Endodermal cell (in vitro differentiated cells): ENCODE measurements at regions not wholly inside any gene's neighbourhood (a gene's known extent, or its start where the extent isn't known, plus 50 kb on each side); places are given as distances from the start of the nearest gene placed in this dataset.
A peak's percentile ranks its signal among the peaks of the same experiment; 100 is the strongest.

Experiments used
- DNase-seq: peaks from one replicate; pipeline ENCODE4 v3.0.0-alpha.2; 2017
- H3K27ac ChIP-seq: 2 replicates; pipeline ENCODE4 v1.5.1; 2013; ENCODE audit warnings: mild to moderate bottlenecking, low read depth, low read length, moderate library complexity
- H3K27me3 ChIP-seq: 2 replicates; pipeline ENCODE4 v1.6.1; 2013; ENCODE audit warnings: mild to moderate bottlenecking, low read length, moderate library complexity; ENCODE audit not compliant: insufficient read depth, control insufficient read depth, poor library complexity, severe bottlenecking
- H3K36me3 ChIP-seq: 2 replicates; pipeline ENCODE4 v1.7.0; 2013; ENCODE audit warnings: mild to moderate bottlenecking, low read length, moderate library complexity; ENCODE audit not compliant: control insufficient read depth, insufficient read depth
- H3K4me1 ChIP-seq: one replicate; pipeline ENCODE4 v1.7.0; 2013; ENCODE audit warnings: low read length; ENCODE audit not compliant: control insufficient read depth, insufficient read depth
- H3K4me3 ChIP-seq: 2 replicates; pipeline ENCODE4 v1.5.1; 2013; ENCODE audit warnings: mild to moderate bottlenecking, low read length, moderate library complexity
- H3K9ac ChIP-seq: 2 replicates; pipeline ENCODE4 v1.6.1; 2013; ENCODE audit warnings: mild to moderate bottlenecking, low read length, moderate library complexity; ENCODE audit not compliant: poor library complexity, severe bottlenecking; ENCODE audit errors: extremely low read depth
- H3K9me3 ChIP-seq: 2 replicates; pipeline ENCODE4 v1.6.1; 2013; ENCODE audit warnings: mild to moderate bottlenecking, low read length, moderate library complexity; ENCODE audit not compliant: control insufficient read depth
- H3K27ac Mint-ChIP-seq: 2 replicates; pipeline ENCODE4 v1.8.0; 2020; ENCODE audit warnings: mixed read lengths
- H3K27me3 Mint-ChIP-seq: 2 replicates; pipeline ENCODE4 v1.8.0; 2021; ENCODE audit warnings: mild to moderate bottlenecking, mixed read lengths; ENCODE audit not compliant: insufficient read depth
- H3K36me3 Mint-ChIP-seq: 2 replicates; pipeline ENCODE4 v1.8.0; 2020; ENCODE audit warnings: low read depth, mixed read lengths
- H3K4me1 Mint-ChIP-seq: 2 replicates; pipeline ENCODE4 v1.8.0; 2020; ENCODE audit warnings: mixed read lengths
- H3K4me3 Mint-ChIP-seq: 2 replicates; pipeline ENCODE4 v1.8.0; 2020; ENCODE audit warnings: mild to moderate bottlenecking, moderate library complexity, mixed read lengths
- H3K9me3 Mint-ChIP-seq: 2 replicates; pipeline ENCODE4 v1.8.0; 2020; ENCODE audit warnings: mild to moderate bottlenecking, mixed read lengths
- CTCF ChIP-seq: fragments of 200-600 bp; sonication (generic); conservative IDR thresholded peaks from 2 replicates; pipeline ENCODE4 v1.5.0; 2021; ENCODE audit warnings: antibody characterized with exemption, mild to moderate bottlenecking
- WGBS, 2 experiments: methylation state at CpG; one replicate each; pipeline versions ENCODE4 v1.1.5 to v1.1.7; 2013; ENCODE audit warnings: missing lambda C conversion rate in 2 of 2, mixed read lengths in 1 of 2; ENCODE audit not compliant: insufficient coverage in 1 of 2, insufficient read length in 1 of 2; 5-methylcytosine and 5-hydroxymethylcytosine counted together

DNA sequence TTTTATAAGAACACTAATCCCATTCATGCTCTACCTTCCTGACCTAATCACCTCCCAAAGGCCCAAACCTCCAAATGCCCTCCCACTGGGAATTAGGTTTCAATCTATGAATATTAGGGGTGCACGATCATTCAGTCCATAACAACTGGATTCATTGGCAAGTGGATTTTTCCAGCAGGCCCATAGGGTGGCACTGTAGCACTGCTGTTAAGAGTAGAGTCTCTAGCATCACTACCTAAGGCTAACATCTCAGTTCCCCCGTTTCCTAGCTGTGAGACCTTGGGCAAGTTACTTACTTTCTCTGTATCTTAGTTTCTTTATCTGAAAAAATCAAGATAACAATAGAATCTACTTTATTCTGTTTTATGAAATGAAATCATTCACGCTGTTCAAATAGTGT is 315.8 kb downstream of the STIM2 start:
- Histone ChIP-seq H3K4me3 (no peak overlapping the region), H3K9ac (no peak overlapping the region), H3K27me3 (no peaks in the 10 kb centered on the region), H3K4me1 (peaks cover 5% of the 10 kb centered on the region), H3K9me3 (peaks cover 5% of the 10 kb centered on the region), H3K36me3 (no peaks in the 10 kb centered on the region), H3K27ac (no peak overlapping the region)
- no peaks in the 10 kb centered on the region for H3K36me3 Mint-ChIP-seq
- no peak overlapping the region for H3K27ac Mint-ChIP-seq
- H3K4me1 Mint-ChIP-seq = peaks cover 8% of the 10 kb centered on the region
- no peak overlapping the region for H3K4me3 Mint-ChIP-seq
- peaks cover 3% of the 10 kb centered on the region for H3K9me3 Mint-ChIP-seq
- peak; percentile 77 for DNase-seq
- no peaks in the 10 kb centered on the region for H3K27me3 Mint-ChIP-seq
- TF ChIP-seq CTCF = peak; percentile 79
- WGBS, 2 experiments = 68 to 100% methylated on average over 1 to 3 of the region's 3 CpGs

DNA sequence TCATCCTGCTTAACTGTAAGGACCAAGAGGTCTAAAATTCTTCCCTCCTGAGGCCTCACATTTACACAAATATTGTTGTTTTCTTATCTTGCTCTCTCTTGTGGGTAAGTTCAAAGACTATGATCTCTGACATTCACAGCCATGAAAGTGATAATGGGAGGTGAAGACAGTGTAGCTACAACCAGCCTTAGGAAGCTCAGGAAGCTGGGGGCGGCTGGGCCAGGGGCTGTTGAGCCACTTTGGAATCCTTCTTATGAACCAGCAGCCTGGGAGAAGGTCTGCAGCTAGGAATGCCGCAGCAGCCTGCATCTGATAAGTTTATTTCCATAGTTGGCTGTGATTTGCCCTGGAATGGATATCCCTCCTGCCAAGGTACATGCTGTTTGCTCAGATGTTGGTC is 316.2 kb downstream of the STIM2 start:
- Mint-ChIP-seq H3K27ac (no peak overlapping the region), H3K9me3 (no peaks in the 10 kb centered on the region), H3K27me3 (no peaks in the 10 kb centered on the region), H3K4me1 (peaks cover 8% of the 10 kb centered on the region), H3K36me3 (no peaks in the 10 kb centered on the region), H3K4me3 (no peak overlapping the region)
- no peak for TF ChIP-seq CTCF
- Histone ChIP-seq H3K9me3 (peaks cover under 1% of the 10 kb centered on the region), H3K27ac (no peak overlapping the region), H3K4me3 (no peak overlapping the region), H3K27me3 (no peaks in the 10 kb centered on the region), H3K9ac (no peak overlapping the region), H3K4me1 (peaks cover 5% of the 10 kb centered on the region), H3K36me3 (no peaks in the 10 kb centered on the region)
- DNase-seq = peak; percentile 65
- 45 to 51% methylated on average over 1 to 2 of the region's 2 CpGs for WGBS, 2 experiments

GRCh38 chr4:27178061-27178460 is 317.4 kb downstream of the STIM2 start:
- no peak for DNase-seq
- Histone ChIP-seq H3K9me3 (no peaks in the 10 kb centered on the region), H3K27ac (no peak overlapping the region), H3K9ac (no peak overlapping the region), H3K36me3 (no peaks in the 10 kb centered on the region), H3K4me1 (peaks cover 5% of the 10 kb centered on the region), H3K4me3 (no peak overlapping the region), H3K27me3 (no peaks in the 10 kb centered on the region)
- H3K27me3 Mint-ChIP-seq = no peaks in the 10 kb centered on the region
- no peak for TF ChIP-seq CTCF
- no peaks in the 10 kb centered on the region for H3K36me3 Mint-ChIP-seq
- H3K4me3 Mint-ChIP-seq = no peak overlapping the region
- peaks cover 8% of the 10 kb centered on the region for H3K4me1 Mint-ChIP-seq
- WGBS, 2 experiments = 95 to 100% methylated on average over 2 of the region's 2 CpGs
- H3K27ac Mint-ChIP-seq = no peak overlapping the region
- H3K9me3 Mint-ChIP-seq = no peaks in the 10 kb centered on the region
